Endothelial cell of umbilical vein (primary cell): ENCODE measurements at regions not wholly inside any gene's neighbourhood (a gene's known extent, or its start where the extent isn't known, plus 50 kb on each side); places are given as distances from the start of the nearest gene placed in this dataset.

Experiments used
- BruUV-seq: library from RNA; stranded (reverse); fragments of 400-500 nt; replicated peaks from 2 replicates; lab custom pipeline; 2021; lab: Mats Ljungman, UMichigan
- CTCF ChIA-PET: fragments of 300-600, 350-600 bp; sonication (Branson Sonifier 250); formaldehyde crosslinking; loops from one replicate; lab custom pipeline; 2021; ENCODE audit warnings: antibody characterized with exemption, inconsistent platforms; lab: Charles Lee
- POLR2A ChIA-PET: fragments of 300-600, 350-600 bp; sonication (Branson Sonifier 250); formaldehyde crosslinking; loops from one replicate; lab custom pipeline; 2021; ENCODE audit warnings: antibody characterized with exemption, inconsistent platforms; lab: Charles Lee
- DNase-seq: peaks from one replicate; pipeline ENCODE4 v3.0.0-alpha.2; 2011; ENCODE audit warnings: low read depth, low spot score
- FAIRE-seq: peaks from 2 replicates; lab custom pipeline; 2011; peaks lifted over from hg19 to GRCh38; lab: Jason Lieb, UNC
- H2AFZ ChIP-seq: 2 replicates; pipeline ENCODE4 v1.6.0; 2012; ENCODE audit warnings: low read depth, low read length, control low read depth, inconsistent platforms
- H3K27ac ChIP-seq: 2 replicates; pipeline ENCODE4 v1.5.1; 2011; ENCODE audit warnings: low read depth, mild to moderate bottlenecking, control low read depth, low read length, moderate library complexity; ENCODE audit not compliant: insufficient read depth
- H3K27me3 ChIP-seq, 2 experiments: 2 replicates each; pipeline versions ENCODE4 v1.6.0 to v1.6.1; 2011; ENCODE audit warnings: low read length in 2 of 2, mixed read lengths in 1 of 2; ENCODE audit not compliant: control insufficient read depth in 2 of 2, insufficient read depth in 2 of 2
- H3K36me3 ChIP-seq, 2 experiments: 2 replicates in 1 of 2; 3 replicates in 1 of 2; pipeline ENCODE4 v1.5.1; 2011; ENCODE audit warnings: low read length in 2 of 2, mild to moderate bottlenecking in 1 of 2, moderate library complexity in 1 of 2; ENCODE audit not compliant: control insufficient read depth in 2 of 2, insufficient read depth in 2 of 2; ENCODE audit errors: extremely low read depth in 1 of 2
- H3K4me1 ChIP-seq: 3 replicates; pipeline ENCODE4 v1.5.1; 2011; ENCODE audit warnings: mild to moderate bottlenecking, low read length; ENCODE audit not compliant: control insufficient read depth, insufficient read depth; ENCODE audit errors: extremely low read depth
- H3K4me2 ChIP-seq: 2 replicates; pipeline ENCODE4 v1.6.1; 2011; ENCODE audit warnings: low read length, control low read depth, mixed read lengths; ENCODE audit not compliant: insufficient read depth
- H3K4me3 ChIP-seq, 3 experiments: fragments of 200-600 bp in 1 of 3; sonication (generic), shearing (Covaris generic) in 1 of 3; replicated peaks in 1 of 3; 2 replicates each; pipeline ENCODE4 v1.5.1; 2011 to 2016; ENCODE audit warnings: control low read depth in 3 of 3, low read length in 3 of 3, mild to moderate bottlenecking in 2 of 3, inconsistent platforms in 1 of 3, low read depth in 1 of 3, moderate library complexity in 1 of 3; ENCODE audit not compliant: insufficient read depth in 1 of 3
- H3K79me2 ChIP-seq: 2 replicates; pipeline ENCODE4 v1.6.0; 2012; ENCODE audit warnings: low read length, inconsistent platforms; ENCODE audit not compliant: control insufficient read depth, insufficient read depth
- H3K9ac ChIP-seq: replicated peaks from 2 replicates; pipeline ENCODE3; 2011; ENCODE audit warnings: low read length, control low read depth; ENCODE audit not compliant: insufficient read depth; ENCODE audit errors: extremely low read depth
- H3K9me1 ChIP-seq: replicated peaks from 3 replicates; pipeline ENCODE4 v1.6.0; 2011; ENCODE audit warnings: mild to moderate bottlenecking, low read length; ENCODE audit not compliant: control insufficient read depth, insufficient read depth; ENCODE audit errors: extremely low read depth
- H3K9me3 ChIP-seq: replicated peaks from 2 replicates; pipeline ENCODE4 v1.5.1; 2012; ENCODE audit warnings: low read length, inconsistent platforms; ENCODE audit not compliant: control insufficient read depth, insufficient read depth
- H4K20me1 ChIP-seq: replicated peaks from 2 replicates; pipeline ENCODE3; 2011; ENCODE audit warnings: mild to moderate bottlenecking, low read length; ENCODE audit not compliant: control insufficient read depth, insufficient read depth; ENCODE audit errors: extremely low read depth
- EZH2 ChIP-seq: IDR thresholded peaks from 2 replicates; pipeline ENCODE4 v1.6.1; 2012; ENCODE audit warnings: borderline replicate concordance, low read depth, mild to moderate bottlenecking, moderate library complexity, low read length, inconsistent platforms; ENCODE audit not compliant: severe bottlenecking
- FOS ChIP-seq: IDR thresholded peaks from 2 replicates; pipeline ENCODE4 v1.6.1; 2011; ENCODE audit warnings: mild to moderate bottlenecking, low read length, moderate library complexity, borderline replicate concordance; ENCODE audit not compliant: insufficient read depth
- GATA2 ChIP-seq: IDR thresholded peaks from 2 replicates; pipeline ENCODE4 v1.7.0; 2011; ENCODE audit warnings: low read depth, mild to moderate bottlenecking, moderate library complexity, mixed read lengths, low read length; ENCODE audit not compliant: insufficient read length, insufficient read depth
- JUN ChIP-seq: IDR thresholded peaks from 2 replicates; pipeline ENCODE4 v1.6.1; 2011; ENCODE audit warnings: borderline replicate concordance, low read depth; ENCODE audit not compliant: insufficient read length, insufficient read depth
- MAX ChIP-seq: IDR thresholded peaks from 2 replicates; pipeline ENCODE4 v1.6.1; 2011; ENCODE audit not compliant: insufficient read depth, insufficient read length
- MYC ChIP-seq: IDR thresholded peaks from one replicate; pipeline ENCODE4 v1.6.1; 2011; ENCODE audit warnings: mild to moderate bottlenecking, low read depth, low read length
- POLR2A ChIP-seq: IDR thresholded peaks from 2 replicates; pipeline ENCODE4 v1.6.1; 2012; ENCODE audit warnings: low read depth, mild to moderate bottlenecking, control low read depth, low read length
- POLR2AphosphoS5 ChIP-seq: IDR thresholded peaks from 2 replicates; pipeline ENCODE4 v1.6.1; 2012; ENCODE audit warnings: low read depth, mild to moderate bottlenecking, control low read depth, low read length, moderate library complexity; ENCODE audit not compliant: insufficient read depth
- dilution Hi-C: fragments of 300-500 bp; cut with MboI; formaldehyde crosslinking; loops from one replicate; pipeline ENCODE4 v1.15.0; 2019; ENCODE audit warnings: low sequenced_read_pairs; ENCODE audit not compliant: extremely low pct_ligation_motif_present
- intact Hi-C: fragments of 100-400 bp; cut with micrococcal nuclease; formaldehyde crosslinking; loops from one replicate; pipeline ENCODE4 v1.10.0; 2022
- TF ChIP-seq, protein P1 (sequence below), 2 donors: IDR thresholded peaks; 1 replicate in 1 of 2; 2 replicates in 1 of 2; pipeline ENCODE4 v1.5.1; 2011; ENCODE audit warnings: low read length in 2 of 2, mild to moderate bottlenecking in 2 of 2, moderate library complexity in 2 of 2, control low read depth in 1 of 2, inconsistent platforms in 1 of 2, low read depth in 1 of 2; ENCODE audit not compliant: insufficient read depth in 1 of 2; ENCODE audit errors: extremely low read depth in 1 of 2

- DNase-seq (no peak), FAIRE-seq (no peak)
- Histone ChIP-seq H4K20me1 (no peaks in the 10 kb centered on the region), H3K79me2 (no peaks in the 10 kb centered on the region), H3K9me3 (no peaks in the 10 kb centered on the region), H3K9ac (no peak overlapping the region), H3K4me2 (no peak overlapping the region), H3K36me3 (no peaks in the 10 kb centered on the region), H3K27me3 (no peaks in the 10 kb centered on the region), H3K27ac (no peak overlapping the region), H3K4me1 (no peaks in the 10 kb centered on the region), H2AFZ (no peak overlapping the region), H3K9me1 (no peaks in the 10 kb centered on the region), H3K4me3 (no peak overlapping the region)
- TF ChIP-seq MAX: no peak
- no peak for TF ChIP-seq MYC
- no peak for TF ChIP-seq JUN
- TF ChIP-seq FOS: no peak
- no peak for TF ChIP-seq GATA2
- no peak for TF ChIP-seq POLR2A
- TF ChIP-seq POLR2AphosphoS5: no peak
- TF ChIP-seq EZH2: no peak
- TF ChIP-seq, protein P1, sequence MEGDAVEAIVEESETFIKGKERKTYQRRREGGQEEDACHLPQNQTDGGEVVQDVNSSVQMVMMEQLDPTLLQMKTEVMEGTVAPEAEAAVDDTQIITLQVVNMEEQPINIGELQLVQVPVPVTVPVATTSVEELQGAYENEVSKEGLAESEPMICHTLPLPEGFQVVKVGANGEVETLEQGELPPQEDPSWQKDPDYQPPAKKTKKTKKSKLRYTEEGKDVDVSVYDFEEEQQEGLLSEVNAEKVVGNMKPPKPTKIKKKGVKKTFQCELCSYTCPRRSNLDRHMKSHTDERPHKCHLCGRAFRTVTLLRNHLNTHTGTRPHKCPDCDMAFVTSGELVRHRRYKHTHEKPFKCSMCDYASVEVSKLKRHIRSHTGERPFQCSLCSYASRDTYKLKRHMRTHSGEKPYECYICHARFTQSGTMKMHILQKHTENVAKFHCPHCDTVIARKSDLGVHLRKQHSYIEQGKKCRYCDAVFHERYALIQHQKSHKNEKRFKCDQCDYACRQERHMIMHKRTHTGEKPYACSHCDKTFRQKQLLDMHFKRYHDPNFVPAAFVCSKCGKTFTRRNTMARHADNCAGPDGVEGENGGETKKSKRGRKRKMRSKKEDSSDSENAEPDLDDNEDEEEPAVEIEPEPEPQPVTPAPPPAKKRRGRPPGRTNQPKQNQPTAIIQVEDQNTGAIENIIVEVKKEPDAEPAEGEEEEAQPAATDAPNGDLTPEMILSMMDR (IDR thresholded peaks at IDR 0.05; ENCODE audit: extremely low read depth in 1 of 2, insufficient read depth in 1 of 2, low read depth in 1 of 2, low read length in 2 of 2): no peak
- intact Hi-C loops: loop anchor here (10.0 kb wide), 1 partner anchor 162 kb away; the partner anchor contains the start of gene FAT3
- ChIA-PET CTCF (interaction anchor here (0.6 kb wide), 1 partner anchor 14 kb away, joined by 3 read pairs; no protein-coding TSS in a partner anchor), POLR2A (no interaction called here)
- dilution Hi-C loops: no loop called here
- BruUV-seq: no TSS peak
Observed at GRCh38 chr11:92386577-92386976, 162.0 kb downstream of the FAT3 start.
